SU-DHL-6 (cell line): ENCODE measurements at regions not wholly inside any gene's neighbourhood (a gene's known extent, or its start where the extent isn't known, plus 50 kb on each side); places are given as distances from the start of the nearest gene placed in this dataset.

ENCODE experiments used
- H2AFZ ChIP-seq: fragments of 200-600 bp; sonication (generic); 2 replicates; pipeline ENCODE4 v1.6.1; 2014; ENCODE audit warnings: low read depth, mild to moderate bottlenecking, moderate library complexity, mixed read lengths, antibody characterized with exemption, low read length; ENCODE audit not compliant: severe bottlenecking
- H3F3A ChIP-seq: fragments of 200-600 bp; shearing (Covaris generic); 2 replicates; pipeline ENCODE4 v1.6.0; 2016; ENCODE audit warnings: antibody characterized with exemption, mild to moderate bottlenecking; ENCODE audit not compliant: insufficient read depth
- H3K27ac ChIP-seq: fragments of 200-600 bp; sonication (generic); 2 replicates; pipeline ENCODE4 v1.5.1; 2016; ENCODE audit warnings: low read depth, mild to moderate bottlenecking, low read length, moderate library complexity, mixed read lengths
- H3K27me3 ChIP-seq: fragments of 200-600 bp; sonication (generic), shearing (Covaris generic); 2 replicates; pipeline ENCODE4 v1.6.0; 2014; ENCODE audit warnings: mild to moderate bottlenecking, low read length
- H3K36me3 ChIP-seq: fragments of 200-600 bp; sonication (generic); 2 replicates; pipeline ENCODE4 v1.6.1; 2014; ENCODE audit warnings: mild to moderate bottlenecking, low read length, mixed read lengths
- H3K4me2 ChIP-seq: fragments of 300-600, 200-600 bp; shearing (Covaris generic), sonication (generic); 2 replicates; pipeline ENCODE4 v1.6.0; 2014; ENCODE audit warnings: low read length, low read depth, mild to moderate bottlenecking; ENCODE audit not compliant: poor library complexity, severe bottlenecking
- H3K4me3 ChIP-seq: fragments of 200-600 bp; sonication (generic); 2 replicates; pipeline ENCODE4 v1.5.1; 2014; ENCODE audit warnings: antibody characterized with exemption, low read length, mild to moderate bottlenecking, mixed read lengths; ENCODE audit not compliant: insufficient read depth, poor library complexity, severe bottlenecking
- H3K79me2 ChIP-seq: fragments of 200-600 bp; sonication (generic); 2 replicates; pipeline ENCODE4 v1.6.1; 2014; ENCODE audit warnings: mild to moderate bottlenecking, low read length, moderate library complexity; ENCODE audit not compliant: insufficient read depth
- H3K9ac ChIP-seq: fragments of 200-600 bp; sonication (generic); 2 replicates; pipeline ENCODE4 v1.7.0; 2014; ENCODE audit warnings: mild to moderate bottlenecking, low read length
- H3K9me2 ChIP-seq: fragments of 200-600 bp; sonication (generic); replicated peaks from 2 replicates; pipeline ENCODE4 v1.6.1; 2014; ENCODE audit warnings: low read length; ENCODE audit not compliant: insufficient read depth
- H3K9me3 ChIP-seq: fragments of 200-600 bp; sonication (generic); 2 replicates; pipeline ENCODE4 v1.6.1; 2014; ENCODE audit warnings: low read length, mixed read lengths; ENCODE audit not compliant: insufficient read depth
- H4K20me1 ChIP-seq: fragments of 200-600 bp; sonication (generic); 2 replicates; pipeline ENCODE4 v1.6.1; 2014; ENCODE audit warnings: low read depth, mild to moderate bottlenecking, antibody characterized with exemption, low read length, moderate library complexity, mixed read lengths
- CTCF ChIP-seq: fragments of 200-600 bp; sonication (generic); IDR thresholded peaks from one replicate; pipeline ENCODE4 v1.5.1; 2017; ENCODE audit warnings: antibody characterized with exemption, mild to moderate bottlenecking, low read length, moderate library complexity; ENCODE audit not compliant: insufficient read depth, poor library complexity, severe bottlenecking
- EZH2phosphoT487 ChIP-seq: fragments of 200-600 bp; sonication (generic), shearing (Covaris generic); conservative IDR thresholded peaks from 2 replicates; pipeline ENCODE4 v1.6.1; 2018; ENCODE audit warnings: mild to moderate bottlenecking, antibody characterized with exemption, low read length, moderate library complexity, mixed read lengths

GRCh38 chrX:45788941-45789348 is 588.3 kb upstream of the DIPK2B start:
- TF ChIP-seq CTCF, result no peak
- TF ChIP-seq EZH2phosphoT487, result no peak
- H2AFZ ChIP-seq, result no peak overlapping the region
- H3K4me2 ChIP-seq, result no peak overlapping the region
- no peak overlapping the region for H3K4me3 ChIP-seq
- H3K9ac ChIP-seq, result no peak overlapping the region
- H3K36me3 ChIP-seq, result no peaks in the 10 kb centered on the region
- no peaks in the 10 kb centered on the region for H3F3A ChIP-seq
- no peaks in the 10 kb centered on the region for H3K9me3 ChIP-seq
- H3K9me2 ChIP-seq, result no peaks in the 10 kb centered on the region
- H3K27ac ChIP-seq, result no peak overlapping the region
- H4K20me1 ChIP-seq, result no peaks in the 10 kb centered on the region
- no peaks in the 10 kb centered on the region for H3K27me3 ChIP-seq
- no peaks in the 10 kb centered on the region for H3K79me2 ChIP-seq

GRCh38 chrX:45788315-45788714 is 587.6 kb upstream of the DIPK2B start:
- Histone ChIP-seq H3K27ac (no peak overlapping the region), H4K20me1 (no peaks in the 10 kb centered on the region), H3F3A (no peaks in the 10 kb centered on the region), H3K36me3 (no peaks in the 10 kb centered on the region), H2AFZ (no peak overlapping the region), H3K27me3 (no peaks in the 10 kb centered on the region), H3K9me3 (no peaks in the 10 kb centered on the region), H3K79me2 (no peaks in the 10 kb centered on the region), H3K9ac (no peak overlapping the region), H3K4me2 (no peak overlapping the region), H3K9me2 (no peaks in the 10 kb centered on the region), H3K4me3 (no peak overlapping the region)
- TF ChIP-seq EZH2phosphoT487 (no peak), CTCF (no peak)

- H2AFZ ChIP-seq, result no peak overlapping the region
- H3K36me3 ChIP-seq, result no peaks in the 10 kb centered on the region
- no peak for TF ChIP-seq CTCF
- TF ChIP-seq EZH2phosphoT487, result no peak
- H3K9me3 ChIP-seq, result no peaks in the 10 kb centered on the region
- H3K79me2 ChIP-seq, result no peaks in the 10 kb centered on the region
- no peak overlapping the region for H3K4me3 ChIP-seq
- H3F3A ChIP-seq, result no peaks in the 10 kb centered on the region
- H3K27ac ChIP-seq, result no peak overlapping the region
- H4K20me1 ChIP-seq, result no peaks in the 10 kb centered on the region
- no peaks in the 10 kb centered on the region for H3K27me3 ChIP-seq
- H3K9ac ChIP-seq, result no peak overlapping the region
- H3K4me2 ChIP-seq, result no peak overlapping the region
- no peaks in the 10 kb centered on the region for H3K9me2 ChIP-seq
Observed at GRCh38 chrX:45784590-45784989, 583.9 kb upstream of the DIPK2B start.

- Histone ChIP-seq H3K27me3 (no peaks in the 10 kb centered on the region), H3K27ac (no peak overlapping the region)
Observed at GRCh38 chrX:45783002-45783401, 582.3 kb upstream of the DIPK2B start.

More at GRCh38 chrX:45783002-45783401, 582.3 kb upstream of the DIPK2B start:
- Histone ChIP-seq H3K79me2 (no peaks in the 10 kb centered on the region), H3K9ac (no peak overlapping the region), H3F3A (no peaks in the 10 kb centered on the region), H3K4me3 (no peak overlapping the region), H3K36me3 (no peaks in the 10 kb centered on the region), H3K4me2 (no peak overlapping the region), H4K20me1 (no peaks in the 10 kb centered on the region), H2AFZ (no peak overlapping the region), H3K9me3 (no peaks in the 10 kb centered on the region), H3K9me2 (no peaks in the 10 kb centered on the region)
- TF ChIP-seq EZH2phosphoT487 (no peak), CTCF (no peak)
